ENCODE measurements at regions not wholly inside any gene's neighbourhood (a gene's known extent, or its start where the extent isn't known, plus 50 kb on each side); places are given as distances from the start of the nearest gene placed in this dataset.

DNA sequence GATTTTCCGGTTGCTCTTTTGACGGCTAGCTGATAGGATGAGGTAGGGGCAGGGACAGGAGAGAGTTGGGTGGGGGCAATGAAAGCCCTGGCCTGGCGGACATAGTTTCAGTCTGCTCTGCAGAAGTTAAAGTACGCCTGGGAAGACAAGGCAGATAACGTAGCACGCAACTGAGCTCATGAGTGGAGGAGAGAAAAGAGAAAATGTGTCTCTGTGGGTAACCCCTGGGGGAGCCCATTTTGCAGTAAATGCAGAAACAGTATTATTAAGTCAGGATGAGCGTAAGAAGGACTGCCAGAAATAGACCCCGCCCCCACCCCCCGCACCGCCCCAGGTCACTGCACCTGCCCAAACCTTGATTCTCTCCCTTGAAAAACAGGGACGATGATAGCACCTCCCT, 51.7 kb upstream of the TARBP1 start:
- Histone ChIP-seq H2AFZ (ENCODE audit: insufficient read depth, low read length, poor library complexity) (no peak overlapping the region), H2BK120ac (ENCODE audit: insufficient read depth, low read length, poor library complexity) (no peak overlapping the region), H4K12ac (ENCODE audit: low read depth, low read length) (no peak overlapping the region), H3K23ac (ENCODE audit: low read length) (no peak overlapping the region), H3K4me2 (ENCODE audit: low read length) (no peak overlapping the region), H3K4ac (ENCODE audit: low read depth, low read length) (no peak overlapping the region), H4K91ac (ENCODE audit: low read depth, low read length) (no peak overlapping the region), H4K8ac (ENCODE audit: low read depth, low read length) (no peak overlapping the region), H3K9me3 (ENCODE audit: insufficient read depth, low read depth, low read length) (no peaks in the 10 kb centered on the region), H3K18ac (ENCODE audit: low read length) (no peak overlapping the region), H2BK12ac (ENCODE audit: low read length) (peak overlapping the region; percentile 68), H2AK5ac (ENCODE audit: low read length) (no peak overlapping the region), H3K9ac (ENCODE audit: low read length) (no peak overlapping the region), H3K27me3 (ENCODE audit: insufficient read depth, low read length) (no peaks in the 10 kb centered on the region), H3K36me3 (ENCODE audit: control insufficient read depth in 1 of 2, insufficient read depth in 2 of 2, low read length in 2 of 2) (no peaks in the 10 kb centered on the region), H3K4me1 (ENCODE audit: control insufficient read depth in 1 of 2, insufficient read depth in 2 of 2, low read length in 2 of 2) (peaks cover 14 to 19% of the 10 kb centered on the region in 2 experiments), H2BK5ac (ENCODE audit: low read depth, low read length, poor library complexity) (no peak overlapping the region), H3K27ac (ENCODE audit: low read depth, low read length) (no peak overlapping the region), H3K79me1 (ENCODE audit: low read length) (peaks cover 8% of the 10 kb centered on the region), H3K79me2 (ENCODE audit: control insufficient read depth, insufficient read depth, low read length, poor library complexity) (peaks cover 3% of the 10 kb centered on the region), H3K4me3 (ENCODE audit: low read depth, low read length) (no peak overlapping the region), H3K14ac (ENCODE audit: low read length) (no peak overlapping the region)
- no CpG with 5 or more reads among the region's 11 CpGs for WGBS (ENCODE audit: extremely low coverage, insufficient coverage, insufficient read length)
- no peak for DNase-seq

GRCh38 chr1:234529950-234530237, 50.9 kb upstream of the TARBP1 start:
- H2BK120ac ChIP-seq (ENCODE audit: insufficient read depth, low read length, poor library complexity) = no peak overlapping the region
- no peak overlapping the region for H2AK5ac ChIP-seq (ENCODE audit: low read length)
- H2AFZ ChIP-seq (ENCODE audit: insufficient read depth, low read length, poor library complexity) = no peak overlapping the region
- H4K91ac ChIP-seq (ENCODE audit: low read depth, low read length) = no peak overlapping the region
- no peak overlapping the region for H3K4ac ChIP-seq (ENCODE audit: low read depth, low read length)
- no peaks in the 10 kb centered on the region for H3K36me3 ChIP-seq (ENCODE audit: control insufficient read depth in 1 of 2, insufficient read depth in 2 of 2, low read length in 2 of 2)
- H3K27ac ChIP-seq (ENCODE audit: low read depth, low read length) = no peak overlapping the region
- no CpG with 5 or more reads among the region's 2 CpGs for WGBS (ENCODE audit: extremely low coverage, insufficient coverage, insufficient read length)
- H3K79me2 ChIP-seq (ENCODE audit: control insufficient read depth, insufficient read depth, low read length, poor library complexity) = peaks cover 3% of the 10 kb centered on the region
- H3K4me3 ChIP-seq (ENCODE audit: low read depth, low read length) = no peak overlapping the region
- no peak overlapping the region for H2BK12ac ChIP-seq (ENCODE audit: low read length)
- H3K18ac ChIP-seq (ENCODE audit: low read length) = no peak overlapping the region
- H4K12ac ChIP-seq (ENCODE audit: low read depth, low read length) = no peak overlapping the region
- no peaks in the 10 kb centered on the region for H3K27me3 ChIP-seq (ENCODE audit: insufficient read depth, low read length)
- H3K4me2 ChIP-seq (ENCODE audit: low read length) = no peak overlapping the region
- no peak overlapping the region for H3K14ac ChIP-seq (ENCODE audit: low read length)
- no peak for DNase-seq
- H3K23ac ChIP-seq (ENCODE audit: low read length) = no peak overlapping the region
- no peak overlapping the region for H2BK5ac ChIP-seq (ENCODE audit: low read depth, low read length, poor library complexity)
- H4K8ac ChIP-seq (ENCODE audit: low read depth, low read length) = no peak overlapping the region
- peaks cover 13 to 19% of the 10 kb centered on the region in 2 experiments for H3K4me1 ChIP-seq (ENCODE audit: control insufficient read depth in 1 of 2, insufficient read depth in 2 of 2, low read length in 2 of 2)
- H3K79me1 ChIP-seq (ENCODE audit: low read length) = peaks cover 8% of the 10 kb centered on the region
- no peak overlapping the region for H3K9ac ChIP-seq (ENCODE audit: low read length)
- H3K9me3 ChIP-seq (ENCODE audit: insufficient read depth, low read depth, low read length) = no peaks in the 10 kb centered on the region

DNA sequence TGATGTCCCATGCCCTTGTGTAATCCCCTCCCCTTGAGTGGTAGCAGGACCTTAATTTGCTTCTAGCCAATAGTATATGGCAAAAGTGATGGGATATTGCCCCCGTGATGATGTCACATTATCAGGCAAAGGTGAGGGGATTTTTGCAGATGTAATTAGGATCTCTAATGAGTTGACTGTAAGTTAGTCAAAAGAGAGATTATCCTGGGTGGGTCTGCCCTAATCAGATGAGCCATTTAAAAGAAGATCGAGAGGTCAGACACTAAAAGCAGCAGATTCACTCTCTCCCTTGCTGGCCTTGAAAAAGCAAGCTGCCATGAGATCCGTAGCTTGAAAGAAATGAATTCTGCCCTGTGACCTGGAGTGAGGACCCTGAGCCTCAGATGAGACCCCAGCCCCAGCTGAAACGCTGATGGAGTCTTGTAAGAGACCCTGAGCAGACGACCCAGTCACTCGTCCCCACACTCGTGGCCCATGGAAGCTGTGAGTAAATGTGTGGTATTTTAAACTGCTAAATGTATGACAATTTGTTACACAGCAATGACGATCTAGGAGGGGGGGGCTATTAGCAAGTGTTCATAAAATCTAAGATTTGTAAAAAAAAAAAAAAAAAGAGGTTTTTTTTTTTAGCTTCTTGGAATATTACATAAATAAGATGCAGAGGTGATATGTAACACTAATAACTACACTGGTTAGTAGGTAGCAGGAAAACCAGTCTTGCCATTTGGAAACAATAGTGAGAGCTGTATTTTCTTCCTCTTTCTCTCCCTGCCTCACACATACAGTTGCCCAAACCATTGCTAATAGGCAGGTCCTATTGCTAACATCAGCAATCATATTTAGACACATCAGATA, 50.3 kb upstream of the TARBP1 start:
- no peaks in the 10 kb centered on the region for H3K27me3 ChIP-seq (ENCODE audit: insufficient read depth, low read length)
- no peak overlapping the region for H2BK5ac ChIP-seq (ENCODE audit: low read depth, low read length, poor library complexity)
- no peak overlapping the region for H3K18ac ChIP-seq (ENCODE audit: low read length)
- no peaks in the 10 kb centered on the region for H3K36me3 ChIP-seq (ENCODE audit: control insufficient read depth in 1 of 2, insufficient read depth in 2 of 2, low read length in 2 of 2)
- no peak overlapping the region for H2BK120ac ChIP-seq (ENCODE audit: insufficient read depth, low read length, poor library complexity)
- no peaks in the 10 kb centered on the region for H3K9me3 ChIP-seq (ENCODE audit: insufficient read depth, low read depth, low read length)
- no peak overlapping the region for H3K27ac ChIP-seq (ENCODE audit: low read depth, low read length)
- peaks cover 8% of the 10 kb centered on the region for H3K79me1 ChIP-seq (ENCODE audit: low read length)
- no peak overlapping the region for H3K14ac ChIP-seq (ENCODE audit: low read length)
- peaks cover 3% of the 10 kb centered on the region for H3K79me2 ChIP-seq (ENCODE audit: control insufficient read depth, insufficient read depth, low read length, poor library complexity)
- no peak overlapping the region for H4K12ac ChIP-seq (ENCODE audit: low read depth, low read length)
- no peak overlapping the region for H3K4me3 ChIP-seq (ENCODE audit: low read depth, low read length)
- no peak overlapping the region for H3K4ac ChIP-seq (ENCODE audit: low read depth, low read length)
- no peak overlapping the region for H4K8ac ChIP-seq (ENCODE audit: low read depth, low read length)
- H3K23ac ChIP-seq (ENCODE audit: low read length) = no peak overlapping the region
- no peak overlapping the region for H3K4me2 ChIP-seq (ENCODE audit: low read length)
- peak overlapping the region; percentile 80 for H2BK12ac ChIP-seq (ENCODE audit: low read length)
- H3K9ac ChIP-seq (ENCODE audit: low read length) = no peak overlapping the region
- no peak overlapping the region for H2AK5ac ChIP-seq (ENCODE audit: low read length)
- no peak for DNase-seq
- no peak overlapping the region for H4K91ac ChIP-seq (ENCODE audit: low read depth, low read length)
- peaks cover 13 to 16% of the 10 kb centered on the region in 2 experiments for H3K4me1 ChIP-seq (ENCODE audit: control insufficient read depth in 1 of 2, insufficient read depth in 2 of 2, low read length in 2 of 2)
- no peak overlapping the region for H2AFZ ChIP-seq (ENCODE audit: insufficient read depth, low read length, poor library complexity)
- WGBS (ENCODE audit: extremely low coverage, insufficient coverage, insufficient read length) = no CpG with 5 or more reads among the region's 8 CpGs

Measured in trophoblast cell (in vitro differentiated cells and primary cell).